ENCODE measurements at regions not wholly inside any gene's neighbourhood (a gene's known extent, or its start where the extent isn't known, plus 50 kb on each side); places are given as distances from the start of the nearest gene placed in this dataset. TPM values are rescaled to one million over a fixed set of nuclear protein-coding genes. Genes with fewer than 3 reads are reported as not detected.

DNA sequence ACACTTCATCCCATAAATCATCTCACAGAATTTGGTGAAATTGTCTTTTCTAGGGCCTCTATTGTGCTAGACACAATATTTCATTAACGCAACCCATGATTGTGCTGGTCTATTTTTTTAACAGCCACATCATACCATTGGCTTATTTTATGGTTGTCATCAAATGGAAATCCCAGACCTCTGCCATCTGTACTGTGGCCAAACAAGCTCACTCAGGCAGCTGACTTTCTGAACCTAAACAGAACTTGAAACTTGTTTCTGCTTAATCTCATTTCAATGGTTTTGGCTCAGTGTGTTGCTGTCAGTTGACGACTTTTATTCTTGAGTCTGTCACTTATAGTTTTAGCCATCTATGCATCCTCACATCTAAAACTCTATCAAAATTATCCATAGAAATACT, 111.8 kb downstream of the HAO1 start:
- intact Hi-C loops (cut with DNase I; ENCODE audit: low total_unique reads), result no loop called here
- Histone ChIP-seq H3K36me3 (no peaks in the 10 kb centered on the region), H3K4me3 (no peak overlapping the region), H3K9me3 (no peaks in the 10 kb centered on the region), H3K27ac (no peak overlapping the region), H3K4me1 (no peaks in the 10 kb centered on the region), H3K27me3 (no peaks in the 10 kb centered on the region)
- no peak for TF ChIP-seq CTCF (IDR thresholded peaks at IDR 0.05)
- TF ChIP-seq POLR2A (IDR thresholded peaks at IDR 0.05), result no peak
- no peak for DNase-seq

DNA sequence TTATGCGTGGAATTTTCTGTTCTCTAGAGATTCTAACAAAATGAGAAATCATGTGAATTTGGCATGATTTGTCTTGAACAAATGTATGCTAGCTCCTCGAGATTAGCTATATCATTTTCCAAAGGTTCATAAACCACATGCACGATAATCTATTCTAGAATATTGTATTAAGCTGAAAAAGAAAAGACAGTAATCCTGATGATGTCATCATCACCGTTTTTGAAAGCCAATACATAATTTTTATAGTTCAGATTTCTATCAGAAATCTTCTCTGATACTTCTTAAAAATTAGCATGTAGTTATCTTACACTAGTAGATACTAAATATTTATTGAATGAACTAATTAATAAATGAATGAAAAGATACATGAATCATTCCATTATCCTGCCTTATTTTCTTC, 111.2 kb downstream of the HAO1 start:
- H3K27ac ChIP-seq, result no peak overlapping the region
- intact Hi-C loops (cut with DNase I; ENCODE audit: low total_unique reads), result no loop called here
- H3K36me3 ChIP-seq, result no peaks in the 10 kb centered on the region
- DNase-seq, result no peak
- TF ChIP-seq CTCF (IDR thresholded peaks at IDR 0.05) (no peak), POLR2A (IDR thresholded peaks at IDR 0.05) (no peak)
- H3K4me3 ChIP-seq, result no peak overlapping the region
- no peaks in the 10 kb centered on the region for H3K9me3 ChIP-seq
- H3K27me3 ChIP-seq, result no peaks in the 10 kb centered on the region
- H3K4me1 ChIP-seq, result no peaks in the 10 kb centered on the region

DNA sequence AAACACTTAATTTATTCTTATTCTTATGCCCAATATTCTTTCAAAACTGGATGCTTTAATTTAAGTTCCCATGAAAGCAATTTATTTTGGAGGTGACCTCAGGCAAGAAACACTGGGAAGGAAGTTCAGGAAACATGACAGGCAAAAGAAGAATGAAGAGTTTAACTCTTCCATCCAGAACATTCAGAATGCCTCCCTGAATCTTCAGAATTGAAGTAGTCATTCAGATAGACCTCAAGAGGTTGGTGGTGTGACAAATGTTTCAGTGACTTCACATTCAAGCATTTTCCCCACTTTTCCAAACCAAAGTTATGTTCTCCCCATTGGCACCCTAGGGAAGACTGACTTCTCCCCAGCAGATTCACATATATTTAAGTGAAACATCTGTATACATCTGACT, 110.5 kb downstream of the HAO1 start:
- DNase-seq, result no peak
- Histone ChIP-seq H3K4me1 (no peaks in the 10 kb centered on the region), H3K4me3 (no peak overlapping the region), H3K27ac (no peak overlapping the region), H3K9me3 (no peaks in the 10 kb centered on the region), H3K36me3 (no peaks in the 10 kb centered on the region), H3K27me3 (no peaks in the 10 kb centered on the region)
- TF ChIP-seq POLR2A (IDR thresholded peaks at IDR 0.05) (no peak), CTCF (IDR thresholded peaks at IDR 0.05) (no peak)
- intact Hi-C loops (cut with DNase I; ENCODE audit: low total_unique reads), result no loop called here

Small RNA genes lying in the stretch of these regions (microRNA-seq; reads per million reads assigned to microRNA genes)
- not detected for gene MIR8062 (ENCODE audit: borderline microRNAs expressed, borderline replicate concordance)

Small RNA genes lying in the stretch of these regions (small RNA-seq; reads per million reads assigned to genes)
- gene MIR8062 (not detected), gene RN7SL547P (not detected)

All from uterus (tissue), 3 donors.